ENCODE measurements at regions not wholly inside any gene's neighbourhood (a gene's known extent, or its start where the extent isn't known, plus 50 kb on each side); places are given as distances from the start of the nearest gene placed in this dataset.
"Not testable (repeated sequence)": the region's sequence is repeated elsewhere in the genome, so short reads cannot be mapped to it uniquely, and the experiment has no call there.

- not testable (repeated sequence) for H3K36me3 ChIP-seq (ENCODE audit: control insufficient read depth, insufficient read depth, low read length); H3K4me1 ChIP-seq (ENCODE audit: control insufficient read depth, insufficient read depth, low read length); H3K27me3 ChIP-seq (ENCODE audit: control insufficient read depth, insufficient read depth, low read length); H3K27ac ChIP-seq (ENCODE audit: low read length); H3K9me3 ChIP-seq (ENCODE audit: control insufficient read depth, low read depth, low read length); DNase-seq; H3K4me3 ChIP-seq (ENCODE audit: low read length)
- no CpG with 5 or more reads among the region's 3 CpGs for WGBS (ENCODE audit: insufficient coverage, low lambda C conversion rate)
Measured at GRCh38 chr1:83271834-83272233, 727.1 kb downstream of the TTLL7 start.

GRCh38 chr1:83270801-83271200 lies 728.1 kb downstream of the TTLL7 start:
- H3K9me3 ChIP-seq (ENCODE audit: control insufficient read depth, low read depth, low read length); H3K4me3 ChIP-seq (ENCODE audit: low read length); DNase-seq; H3K27ac ChIP-seq (ENCODE audit: low read length); H3K4me1 ChIP-seq (ENCODE audit: control insufficient read depth, insufficient read depth, low read length); H3K27me3 ChIP-seq (ENCODE audit: control insufficient read depth, insufficient read depth, low read length); H3K36me3 ChIP-seq (ENCODE audit: control insufficient read depth, insufficient read depth, low read length): not testable (repeated sequence)
- WGBS (ENCODE audit: insufficient coverage, low lambda C conversion rate), result no CpG with 5 or more reads among the region's 1 CpG

- not testable (repeated sequence) for H3K4me3 ChIP-seq (ENCODE audit: low read length); DNase-seq; H3K4me1 ChIP-seq (ENCODE audit: control insufficient read depth, insufficient read depth, low read length); H3K36me3 ChIP-seq (ENCODE audit: control insufficient read depth, insufficient read depth, low read length); H3K9me3 ChIP-seq (ENCODE audit: control insufficient read depth, low read depth, low read length); H3K27ac ChIP-seq (ENCODE audit: low read length); H3K27me3 ChIP-seq (ENCODE audit: control insufficient read depth, insufficient read depth, low read length)
- WGBS (ENCODE audit: insufficient coverage, low lambda C conversion rate), result 100% methylated on average over 3 of the region's 14 CpGs
Measured at GRCh38 chr1:83263808-83264207, 735.1 kb downstream of the TTLL7 start.

GRCh38 chr1:83251687-83252086 lies 747.2 kb downstream of the TTLL7 start:
- not testable (repeated sequence) for H3K4me1 ChIP-seq (ENCODE audit: control insufficient read depth, insufficient read depth, low read length); H3K36me3 ChIP-seq (ENCODE audit: control insufficient read depth, insufficient read depth, low read length); DNase-seq; H3K27ac ChIP-seq (ENCODE audit: low read length); H3K9me3 ChIP-seq (ENCODE audit: control insufficient read depth, low read depth, low read length); H3K4me3 ChIP-seq (ENCODE audit: low read length); H3K27me3 ChIP-seq (ENCODE audit: control insufficient read depth, insufficient read depth, low read length)
- no CpG with 5 or more reads among the region's 4 CpGs for WGBS (ENCODE audit: insufficient coverage, low lambda C conversion rate)

- no CpG with 5 or more reads among the region's 3 CpGs for WGBS (ENCODE audit: insufficient coverage, low lambda C conversion rate)
- not testable (repeated sequence) for H3K4me1 ChIP-seq (ENCODE audit: control insufficient read depth, insufficient read depth, low read length); DNase-seq; H3K27me3 ChIP-seq (ENCODE audit: control insufficient read depth, insufficient read depth, low read length); H3K36me3 ChIP-seq (ENCODE audit: control insufficient read depth, insufficient read depth, low read length); H3K4me3 ChIP-seq (ENCODE audit: low read length); H3K9me3 ChIP-seq (ENCODE audit: control insufficient read depth, low read depth, low read length); H3K27ac ChIP-seq (ENCODE audit: low read length)
Measured at GRCh38 chr1:83246780-83247179, 752.2 kb downstream of the TTLL7 start.

GRCh38 chr1:83244832-83245231 lies 754.1 kb downstream of the TTLL7 start:
- H3K9me3 ChIP-seq (ENCODE audit: control insufficient read depth, low read depth, low read length); H3K36me3 ChIP-seq (ENCODE audit: control insufficient read depth, insufficient read depth, low read length); H3K27ac ChIP-seq (ENCODE audit: low read length); H3K27me3 ChIP-seq (ENCODE audit: control insufficient read depth, insufficient read depth, low read length); DNase-seq; H3K4me3 ChIP-seq (ENCODE audit: low read length); H3K4me1 ChIP-seq (ENCODE audit: control insufficient read depth, insufficient read depth, low read length): not testable (repeated sequence)

GRCh38 chr1:83239568-83239967 lies 759.4 kb downstream of the TTLL7 start:
- H3K27ac ChIP-seq (ENCODE audit: low read length); DNase-seq; H3K36me3 ChIP-seq (ENCODE audit: control insufficient read depth, insufficient read depth, low read length); H3K4me1 ChIP-seq (ENCODE audit: control insufficient read depth, insufficient read depth, low read length); H3K4me3 ChIP-seq (ENCODE audit: low read length); H3K9me3 ChIP-seq (ENCODE audit: control insufficient read depth, low read depth, low read length); H3K27me3 ChIP-seq (ENCODE audit: control insufficient read depth, insufficient read depth, low read length): not testable (repeated sequence)

GRCh38 chr1:83238654-83239053 lies 760.3 kb downstream of the TTLL7 start:
- H3K27me3 ChIP-seq (ENCODE audit: control insufficient read depth, insufficient read depth, low read length); H3K36me3 ChIP-seq (ENCODE audit: control insufficient read depth, insufficient read depth, low read length); H3K4me3 ChIP-seq (ENCODE audit: low read length); H3K27ac ChIP-seq (ENCODE audit: low read length); H3K4me1 ChIP-seq (ENCODE audit: control insufficient read depth, insufficient read depth, low read length); H3K9me3 ChIP-seq (ENCODE audit: control insufficient read depth, low read depth, low read length); DNase-seq: not testable (repeated sequence)

GRCh38 chr1:83219788-83220187 lies 779.1 kb downstream of the TTLL7 start:
- not testable (repeated sequence) for H3K4me1 ChIP-seq (ENCODE audit: control insufficient read depth, insufficient read depth, low read length); H3K27ac ChIP-seq (ENCODE audit: low read length); H3K4me3 ChIP-seq (ENCODE audit: low read length); H3K36me3 ChIP-seq (ENCODE audit: control insufficient read depth, insufficient read depth, low read length); DNase-seq; H3K27me3 ChIP-seq (ENCODE audit: control insufficient read depth, insufficient read depth, low read length); H3K9me3 ChIP-seq (ENCODE audit: control insufficient read depth, low read depth, low read length)

GRCh38 chr1:83218036-83218716 lies 780.8 kb downstream of the TTLL7 start:
- 20% methylated on average over 2 of the region's 5 CpGs for WGBS (ENCODE audit: insufficient coverage, low lambda C conversion rate)
- H3K9me3 ChIP-seq (ENCODE audit: control insufficient read depth, low read depth, low read length), result not testable (repeated sequence)

GRCh38 chr1:83214317-83214716 lies 784.6 kb downstream of the TTLL7 start:
- H3K4me1 ChIP-seq (ENCODE audit: control insufficient read depth, insufficient read depth, low read length); H3K4me3 ChIP-seq (ENCODE audit: low read length); H3K36me3 ChIP-seq (ENCODE audit: control insufficient read depth, insufficient read depth, low read length); DNase-seq; H3K27ac ChIP-seq (ENCODE audit: low read length); H3K9me3 ChIP-seq (ENCODE audit: control insufficient read depth, low read depth, low read length); H3K27me3 ChIP-seq (ENCODE audit: control insufficient read depth, insufficient read depth, low read length): not testable (repeated sequence)

More at GRCh38 chr1:83218036-83218716, 780.8 kb downstream of the TTLL7 start:
- H3K36me3 ChIP-seq (ENCODE audit: control insufficient read depth, insufficient read depth, low read length); H3K27me3 ChIP-seq (ENCODE audit: control insufficient read depth, insufficient read depth, low read length); H3K4me1 ChIP-seq (ENCODE audit: control insufficient read depth, insufficient read depth, low read length); H3K27ac ChIP-seq (ENCODE audit: low read length); H3K4me3 ChIP-seq (ENCODE audit: low read length): not testable (repeated sequence)
- DNase-seq, result peak in 1 of 2 donors; percentile 1
